Kidney tubule cell (primary cell): ENCODE measurements at regions not wholly inside any gene's neighbourhood (a gene's known extent, or its start where the extent isn't known, plus 50 kb on each side); places are given as distances from the start of the nearest gene placed in this dataset.

ENCODE experiments used
- DNase-seq: peaks from one replicate; pipeline ENCODE4 v3.0.0-alpha.2; 2018; ENCODE audit warnings: low spot score

- DNase-seq, result no peak
These were observed 538.4 kb downstream of the HACE1 start for GRCh38 chr6:104321301-104321700.

GRCh38 chr6:104320896-104321295, 538.8 kb downstream of the HACE1 start:
- no peak for DNase-seq

- DNase-seq, result peak; percentile 2
These were observed 546.9 kb downstream of the HACE1 start for GRCh38 chr6:104312851-104313250.

- DNase-seq, result no peak
These were observed 553.5 kb downstream of the HACE1 start for GRCh38 chr6:104306211-104306610.

DNA sequence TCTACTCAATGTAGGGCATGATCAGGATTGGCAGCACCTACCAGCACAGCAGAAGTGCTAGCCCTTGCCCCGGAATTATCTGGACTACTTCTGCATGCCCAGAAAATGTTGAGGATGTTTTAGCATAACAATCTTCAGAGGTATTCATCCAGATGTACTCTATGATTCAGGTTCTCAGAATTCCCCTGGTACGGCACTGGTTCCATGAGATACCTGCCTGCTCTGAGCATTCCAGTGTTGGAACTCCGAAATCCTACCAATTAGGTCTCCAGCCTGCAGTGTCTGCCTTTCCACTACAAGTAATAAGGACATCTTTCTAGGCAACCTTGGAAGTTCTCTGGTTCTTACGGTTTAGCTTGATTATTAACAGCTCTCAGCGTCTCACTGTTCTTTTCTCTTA, 554.5 kb downstream of the HACE1 start:
- no peak for DNase-seq

- DNase-seq, result no peak
These were observed 557.8 kb downstream of the HACE1 start for GRCh38 chr6:104301951-104302350.

GRCh38 chr6:104286641-104287040, 573.1 kb downstream of the HACE1 start:
- no peak for DNase-seq

DNA sequence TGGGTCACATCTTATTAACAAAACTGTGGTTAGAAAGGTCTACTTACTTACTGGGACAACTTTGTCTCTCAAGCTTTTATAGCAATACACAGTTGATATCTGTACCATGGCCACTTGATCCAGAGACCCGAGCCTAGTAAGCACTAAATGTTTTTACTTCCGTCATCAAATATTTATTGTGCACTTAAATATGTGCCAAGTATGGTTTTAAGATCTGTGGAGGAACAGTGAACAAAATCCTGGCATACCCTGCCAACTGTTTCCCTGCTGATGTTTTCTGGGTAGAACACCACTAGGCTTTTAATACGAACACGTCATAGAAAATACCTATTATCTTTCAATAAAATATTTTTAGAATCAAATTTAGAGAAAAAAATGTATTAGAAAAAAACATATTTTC, 574.8 kb downstream of the HACE1 start:
- DNase-seq, result no peak

DNA sequence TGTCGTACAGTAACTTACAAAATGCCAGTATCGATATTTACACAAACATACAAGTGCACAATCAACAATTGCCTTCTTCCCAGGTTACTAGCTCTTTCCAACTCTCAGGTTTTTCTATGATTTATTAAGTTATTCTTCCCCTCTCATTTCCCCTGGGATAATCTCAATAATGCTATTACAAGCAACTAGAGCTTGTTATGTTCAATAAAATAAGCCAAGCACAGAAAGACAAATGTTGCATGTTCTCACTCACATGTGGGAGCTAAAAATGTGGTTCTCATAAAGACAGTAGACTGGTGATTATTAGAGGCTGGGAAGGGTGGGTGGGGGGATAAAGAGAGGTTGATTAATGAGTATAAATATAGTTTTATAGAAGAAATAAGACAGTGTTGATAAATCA, 577.1 kb downstream of the HACE1 start:
- DNase-seq, result no peak

GRCh38 chr6:104281370-104281769, 578.3 kb downstream of the HACE1 start:
- DNase-seq, result no peak

DNA sequence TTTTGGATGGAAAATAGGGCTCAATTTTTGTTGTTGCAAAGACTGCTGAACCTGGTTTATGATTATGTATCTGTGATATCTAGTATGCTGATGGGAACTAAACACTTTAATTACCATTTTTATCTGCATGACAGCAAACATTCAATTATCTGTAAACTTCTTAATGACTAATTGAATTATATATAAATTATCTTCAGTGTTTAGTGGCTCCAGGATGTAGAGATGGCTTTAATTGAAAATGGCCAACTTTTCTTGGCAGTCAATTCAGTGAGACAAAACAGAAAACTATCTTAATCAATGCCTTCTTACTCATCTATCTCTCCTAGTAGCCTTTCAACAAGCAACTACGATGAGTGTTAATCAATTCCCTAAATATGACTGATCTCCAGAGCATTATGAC, 591.3 kb downstream of the HACE1 start:
- DNase-seq, result no peak

- no peak for DNase-seq
These were observed 592.8 kb downstream of the HACE1 start for GRCh38 chr6:104266922-104267321.

- DNase-seq, result no peak
These were observed 603.1 kb downstream of the HACE1 start for GRCh38 chr6:104256646-104257045.

DNA sequence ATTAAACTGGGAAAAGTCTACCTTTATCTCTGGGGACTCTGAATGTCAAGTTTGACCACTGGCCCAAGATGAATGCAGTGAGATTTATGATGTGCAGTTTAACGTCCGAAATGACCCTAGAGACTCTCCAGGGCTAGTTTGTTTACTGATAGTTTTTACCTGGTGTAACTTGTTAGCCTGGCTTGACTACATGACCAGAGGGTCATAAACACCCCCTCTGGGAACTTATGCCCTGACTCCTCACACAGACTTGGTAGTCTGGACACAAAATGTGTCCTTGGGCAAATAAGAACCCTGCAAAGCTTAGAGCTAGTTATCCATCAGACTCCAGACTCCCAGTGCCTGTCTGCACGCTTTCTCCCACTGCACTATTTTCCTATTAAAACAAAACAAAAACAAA, 606.5 kb downstream of the HACE1 start:
- no peak for DNase-seq

- no peak for DNase-seq
These were observed 607.4 kb downstream of the HACE1 start for GRCh38 chr6:104252276-104252675.

- no peak for DNase-seq
These were observed 608.1 kb downstream of the HACE1 start for GRCh38 chr6:104251651-104252050.

DNA sequence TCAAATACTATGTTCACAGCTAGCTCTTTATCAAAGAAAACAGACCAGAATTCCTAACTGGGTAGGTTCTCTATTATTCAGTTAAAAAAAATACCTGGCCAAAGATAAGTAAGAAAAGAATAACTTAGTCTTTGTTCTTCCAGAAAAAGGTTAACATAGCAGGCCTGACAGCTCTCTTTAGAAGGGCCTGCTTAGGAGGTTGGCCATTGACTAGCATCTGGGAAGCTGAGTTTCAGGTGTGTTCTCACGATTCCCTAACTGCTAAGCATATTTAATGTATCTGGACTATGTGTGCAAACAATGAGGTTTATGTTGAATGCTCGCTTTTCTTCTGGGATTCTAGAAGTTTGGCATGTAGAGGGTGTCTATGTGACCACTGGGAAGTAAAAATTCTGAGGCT, 618.9 kb downstream of the HACE1 start:
- no peak for DNase-seq

DNA sequence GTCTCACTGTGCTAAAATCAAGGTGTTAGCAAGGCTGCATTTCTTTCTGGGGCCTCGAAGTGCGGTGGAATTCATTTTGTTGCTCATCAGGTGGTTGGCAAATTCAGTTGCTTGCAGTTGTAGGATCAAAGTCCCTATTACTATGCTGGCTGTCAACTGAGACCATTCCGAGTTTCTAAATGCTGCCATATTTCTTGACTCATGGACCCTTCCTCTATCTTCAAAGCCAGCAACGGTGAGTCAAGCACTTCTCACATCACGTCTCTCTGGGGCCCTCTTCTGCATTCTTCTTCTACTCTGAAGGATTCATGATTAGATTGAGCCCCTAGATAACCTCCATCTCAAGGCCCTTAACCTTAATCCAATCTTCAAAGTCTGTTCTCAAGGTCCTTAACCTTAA, 619.7 kb downstream of the HACE1 start:
- DNase-seq, result no peak

GRCh38 chr6:104229057-104229456, 630.7 kb downstream of the HACE1 start:
- no peak for DNase-seq

GRCh38 chr6:104227508-104227907, 632.2 kb downstream of the HACE1 start:
- DNase-seq, result no peak

DNA sequence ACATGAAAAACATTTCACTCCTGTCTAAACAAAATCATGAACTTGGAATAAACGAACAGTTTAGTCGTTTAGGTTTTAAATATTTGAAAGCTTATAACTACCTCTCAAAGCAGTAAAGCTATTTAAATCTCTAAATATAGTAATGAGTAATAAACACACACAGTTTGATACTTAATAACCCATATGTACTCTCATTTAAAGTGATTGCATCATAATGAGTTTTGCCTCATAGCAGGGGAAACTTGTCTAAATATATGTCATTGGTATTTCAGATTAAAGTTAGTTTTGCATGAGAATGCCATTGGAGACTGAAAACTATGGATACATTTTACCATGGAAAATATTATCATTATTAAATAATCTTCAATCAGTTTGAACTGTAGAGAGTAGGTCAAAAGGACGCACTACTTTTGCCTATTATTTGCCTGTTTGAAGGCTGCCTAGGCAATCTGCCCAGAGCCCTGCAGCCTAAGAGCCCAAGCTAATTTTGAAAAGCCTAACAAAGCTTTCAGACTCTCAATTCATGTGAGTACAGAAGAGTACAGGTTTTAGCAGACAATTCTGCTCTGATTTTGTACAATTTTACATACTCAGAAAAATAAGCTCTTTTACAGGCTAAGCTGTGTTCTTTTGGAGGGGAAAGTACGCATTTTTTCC, 632.8 kb downstream of the HACE1 start:
- DNase-seq, result no peak

DNA sequence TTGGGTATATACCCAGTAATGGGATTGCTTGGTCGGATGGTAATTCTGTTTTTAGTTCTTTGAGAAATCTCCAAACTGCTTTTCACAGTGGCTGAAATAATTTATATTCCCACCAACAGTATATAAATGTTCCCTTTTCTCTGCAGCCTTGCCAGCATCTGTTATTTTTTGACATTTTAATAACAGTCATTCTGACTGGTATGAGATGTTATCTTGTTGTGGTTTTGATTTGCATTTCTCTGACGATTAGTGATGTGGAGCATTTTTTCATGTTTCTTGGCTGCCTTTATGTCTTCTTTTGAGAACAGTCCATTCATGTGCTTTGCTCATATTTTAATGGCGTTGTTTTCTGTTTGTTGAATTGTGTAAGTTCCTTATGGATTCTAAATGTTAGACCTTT, 641.6 kb downstream of the HACE1 start:
- no peak for DNase-seq

DNA sequence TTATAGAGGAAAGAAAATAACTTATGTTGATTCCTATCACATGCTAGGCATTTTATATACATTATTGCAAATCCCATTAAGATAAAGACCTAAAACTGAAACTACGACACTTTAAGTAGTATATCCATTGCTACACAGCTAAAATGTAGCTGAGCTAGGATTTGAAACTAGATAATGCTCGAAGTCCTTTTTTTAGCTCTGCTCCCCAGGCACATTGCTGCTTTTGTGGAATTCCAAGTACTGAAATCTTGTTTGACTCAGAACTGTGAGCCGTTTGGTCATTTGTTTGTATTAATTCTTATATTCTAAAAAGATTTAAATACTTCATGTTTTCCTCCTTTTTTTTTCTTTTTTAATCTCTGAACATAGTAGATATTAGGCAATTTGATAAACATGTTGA, 644.8 kb downstream of the HACE1 start:
- DNase-seq, result no peak

DNA sequence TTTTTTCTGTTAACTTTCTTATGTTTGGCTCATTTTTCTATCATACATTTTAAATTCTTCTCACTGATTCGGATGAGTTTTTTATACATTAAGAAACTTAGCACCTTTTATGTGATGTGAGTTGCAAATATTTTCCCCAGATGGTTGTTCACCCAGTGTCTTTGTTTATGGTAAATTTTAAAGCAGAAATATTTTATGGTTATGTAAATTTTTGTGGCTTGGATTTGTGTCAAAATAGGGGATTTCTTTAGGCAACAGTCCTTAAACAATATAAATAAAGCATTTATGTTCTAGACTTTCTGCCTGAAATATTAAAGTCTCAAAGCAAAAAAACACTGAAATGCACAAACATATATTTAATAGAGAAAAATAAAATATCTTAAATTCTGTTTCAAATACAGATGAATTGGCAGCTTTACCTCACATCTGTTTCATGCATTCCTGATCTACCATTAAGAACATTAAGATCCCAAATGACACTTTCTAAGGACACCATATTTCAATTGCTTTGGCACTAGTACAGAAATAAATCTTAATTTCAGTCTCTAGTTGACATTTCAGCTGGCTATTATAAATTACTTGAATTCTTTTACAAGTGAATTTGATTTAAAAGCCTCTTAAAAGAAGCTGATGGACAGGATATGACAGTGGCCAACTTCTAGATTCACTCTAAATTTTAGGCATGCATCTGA, 646.6 kb downstream of the HACE1 start:
- DNase-seq, result no peak
